ENCODE measurements at regions not wholly inside any gene's neighbourhood (a gene's known extent, or its start where the extent isn't known, plus 50 kb on each side); places are given as distances from the start of the nearest gene placed in this dataset.

- no peak for TF ChIP-seq CTCF (IDR thresholded peaks at IDR 0.05)
- no peak for TF ChIP-seq POLR2A (IDR thresholded peaks at IDR 0.05)
These were observed 274.1 kb upstream of the GK2 start for GRCh38 chr4:79682161-79682560.
